GM12878 (cell line): ENCODE measurements at regions not wholly inside any gene's neighbourhood (a gene's known extent, or its start where the extent isn't known, plus 50 kb on each side); places are given as distances from the start of the nearest gene placed in this dataset.

ENCODE experiments used
- ATAC-seq: fragments of 200-7000 bp; cut with Tn5 transposase; 3 replicates; pipeline ENCODE4 v1.9.1; 2020; ENCODE audit warnings: mild to moderate bottlenecking, moderate library complexity
- BruUV-seq: library from RNA; stranded (reverse); fragments of 400-500 nt; replicated peaks from 2 replicates; lab custom pipeline; 2021; lab: Mats Ljungman, UMichigan
- CTCF ChIA-PET: fragments of 300-600 bp; sonication (Branson Sonifier 250); formaldehyde crosslinking; extraction: SDS; loops from one replicate; lab custom pipeline; 2021; ENCODE audit warnings: inconsistent platforms; lab: Yijun Ruan, JAX
- POLR2A ChIA-PET: fragments of 350-600 bp; formaldehyde crosslinking; extraction: SDS; loops from one replicate; lab custom pipeline; 2021; ENCODE audit warnings: inconsistent platforms; lab: Charles Lee
- RAD21 ChIA-PET: fragments of 300-600 bp; sonication (Branson Sonifier 250); formaldehyde crosslinking; loops from one replicate; lab custom pipeline; 2023; ENCODE audit warnings: antibody characterized with exemption; ENCODE audit not compliant: unreplicated experiment; lab: Charles Lee
- SMC1A ChIA-PET: fragments of 300-600 bp; sonication (Branson Sonifier 250); formaldehyde crosslinking; loops from one replicate; lab custom pipeline; 2023; ENCODE audit not compliant: unreplicated experiment, uncharacterized antibody; lab: Charles Lee
- DNase-seq: peaks from one replicate; pipeline ENCODE4 v3.0.0-alpha.2; 2011; ENCODE audit warnings: low read depth, low spot score
- FAIRE-seq: peaks from 3 replicates; lab custom pipeline; 2011; peaks lifted over from hg19 to GRCh38; lab: Jason Lieb, UNC
- H2AFZ ChIP-seq: 2 replicates; pipeline ENCODE4 v1.6.0; 2011; ENCODE audit warnings: low read depth, low read length, control low read depth; ENCODE audit not compliant: control insufficient read depth
- H3K27ac ChIP-seq: 2 replicates; pipeline ENCODE4 v1.5.1; 2011; ENCODE audit warnings: control low read depth; ENCODE audit not compliant: control insufficient read depth, insufficient read depth
- H3K27me3 ChIP-seq, 2 experiments: replicated peaks in 1 of 2; 2 replicates each; pipeline versions ENCODE4 v1.6.0 to v1.6.1; 2011; ENCODE audit warnings: low read length in 1 of 2; ENCODE audit not compliant: control insufficient read depth in 2 of 2, insufficient read depth in 2 of 2
- H3K36me3 ChIP-seq, 2 experiments: 2 replicates each; pipeline ENCODE4 v1.5.1; 2011; ENCODE audit warnings: low read length in 1 of 2; ENCODE audit not compliant: control insufficient read depth in 2 of 2, insufficient read depth in 2 of 2
- H3K4me1 ChIP-seq: 2 replicates; pipeline ENCODE4 v1.6.1; 2011; ENCODE audit warnings: mild to moderate bottlenecking, low read length, moderate library complexity, mixed read lengths; ENCODE audit not compliant: control insufficient read depth, insufficient read depth
- H3K4me2 ChIP-seq: 2 replicates; pipeline ENCODE4 v1.6.0; 2011; ENCODE audit warnings: control low read depth; ENCODE audit not compliant: control insufficient read depth, insufficient read depth
- H3K4me3 ChIP-seq: fragments of 200-600 bp; sonication (generic); 2 replicates; pipeline ENCODE4 v1.5.1; 2016
- H3K79me2 ChIP-seq: 2 replicates; pipeline ENCODE4 v1.6.0; 2011; ENCODE audit warnings: low read length; ENCODE audit not compliant: control insufficient read depth, insufficient read depth
- H3K9ac ChIP-seq: 2 replicates; pipeline ENCODE4 v1.8.0; 2011; ENCODE audit warnings: low read length, control low read depth, mixed read lengths; ENCODE audit not compliant: control insufficient read depth, insufficient read depth
- H3K9me3 ChIP-seq: replicated peaks from 3 replicates; pipeline ENCODE4 v1.5.1; 2011; ENCODE audit warnings: mild to moderate bottlenecking, low read length; ENCODE audit not compliant: control insufficient read depth, insufficient read depth
- H4K20me1 ChIP-seq: 2 replicates; pipeline ENCODE4 v1.6.0; 2011; ENCODE audit not compliant: control insufficient read depth, insufficient read depth
- CBFB ChIP-seq: IDR thresholded peaks from 2 replicates; pipeline ENCODE4 v1.6.1; 2016; ENCODE audit warnings: antibody characterized with exemption, low read depth
- CHD4 ChIP-seq: fragments of 200-600 bp; sonication (generic); IDR thresholded peaks from 2 replicates; pipeline ENCODE4 v1.6.1; 2016; ENCODE audit warnings: mild to moderate bottlenecking
- DPF2 ChIP-seq: fragments of 450-650 bp; IDR thresholded peaks from 2 replicates; pipeline ENCODE4 v1.6.1; 2017; ENCODE audit warnings: mild to moderate bottlenecking
- MYC ChIP-seq: IDR thresholded peaks from 2 replicates; pipeline ENCODE4 v1.6.1; 2011; ENCODE audit warnings: mild to moderate bottlenecking, low read length, moderate library complexity, inconsistent platforms; ENCODE audit not compliant: insufficient read depth, insufficient replicate concordance, insufficient read length, severe bottlenecking
- NFIC ChIP-seq: IDR thresholded peaks from 2 replicates; pipeline ENCODE4 v1.6.1; 2012; ENCODE audit warnings: low read depth, mild to moderate bottlenecking, inconsistent platforms, low read length, moderate library complexity
- SREBF2 ChIP-seq: IDR thresholded peaks from 2 replicates; pipeline ENCODE4 v1.6.1; 2012; ENCODE audit warnings: mild to moderate bottlenecking, low read length
- ZNF217 ChIP-seq: fragments of 450-650 bp; IDR thresholded peaks from 2 replicates; pipeline ENCODE4 v1.6.1; 2017; ENCODE audit warnings: antibody characterized with exemption, mild to moderate bottlenecking
- in situ Hi-C: fragments of 300-500 bp; cut with MboI; formaldehyde crosslinking; loops from 9 replicates; pipeline ENCODE4 v1.14.3; 2018; ENCODE audit warnings: mixed read lengths
- intact Hi-C: fragments of 100-400 bp; cut with micrococcal nuclease; formaldehyde crosslinking; loops from one replicate; pipeline ENCODE4 v1.14.2; 2022; ENCODE audit not compliant: unreplicated experiment
- TF ChIP-seq, protein P1 (sequence below): fragments of 450-650 bp; formaldehyde crosslinking; IDR thresholded peaks from 2 replicates; pipeline ENCODE4 v1.5.0; 2022; ENCODE audit warnings: mild to moderate bottlenecking, missing genetic modification characterization
- TF ChIP-seq, protein P2 (sequence below): fragments of 450-650 bp; IDR thresholded peaks from 2 replicates; pipeline ENCODE4 v1.6.1; 2016; ENCODE audit warnings: mild to moderate bottlenecking

DNA sequence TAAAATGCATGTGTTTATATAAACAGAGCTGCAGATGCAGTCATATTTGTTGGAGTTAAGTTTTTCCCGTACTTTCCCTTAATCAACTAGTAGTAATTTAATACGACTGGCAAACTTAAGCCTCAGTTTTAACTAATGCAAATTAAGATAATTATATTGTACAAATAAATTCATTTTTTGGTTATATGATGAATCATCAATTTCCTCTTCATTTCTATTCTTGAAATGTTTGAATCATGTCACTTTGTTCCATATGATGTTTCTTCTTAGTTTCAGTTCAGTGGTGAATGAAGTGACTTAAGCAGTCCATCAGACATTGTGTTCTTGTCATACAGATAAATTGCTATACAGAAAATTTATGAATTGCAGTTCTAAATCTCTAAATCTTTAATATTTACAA, 1361.2 kb upstream of the EPHA6 start (continued):
- TF ChIP-seq, protein P1, sequence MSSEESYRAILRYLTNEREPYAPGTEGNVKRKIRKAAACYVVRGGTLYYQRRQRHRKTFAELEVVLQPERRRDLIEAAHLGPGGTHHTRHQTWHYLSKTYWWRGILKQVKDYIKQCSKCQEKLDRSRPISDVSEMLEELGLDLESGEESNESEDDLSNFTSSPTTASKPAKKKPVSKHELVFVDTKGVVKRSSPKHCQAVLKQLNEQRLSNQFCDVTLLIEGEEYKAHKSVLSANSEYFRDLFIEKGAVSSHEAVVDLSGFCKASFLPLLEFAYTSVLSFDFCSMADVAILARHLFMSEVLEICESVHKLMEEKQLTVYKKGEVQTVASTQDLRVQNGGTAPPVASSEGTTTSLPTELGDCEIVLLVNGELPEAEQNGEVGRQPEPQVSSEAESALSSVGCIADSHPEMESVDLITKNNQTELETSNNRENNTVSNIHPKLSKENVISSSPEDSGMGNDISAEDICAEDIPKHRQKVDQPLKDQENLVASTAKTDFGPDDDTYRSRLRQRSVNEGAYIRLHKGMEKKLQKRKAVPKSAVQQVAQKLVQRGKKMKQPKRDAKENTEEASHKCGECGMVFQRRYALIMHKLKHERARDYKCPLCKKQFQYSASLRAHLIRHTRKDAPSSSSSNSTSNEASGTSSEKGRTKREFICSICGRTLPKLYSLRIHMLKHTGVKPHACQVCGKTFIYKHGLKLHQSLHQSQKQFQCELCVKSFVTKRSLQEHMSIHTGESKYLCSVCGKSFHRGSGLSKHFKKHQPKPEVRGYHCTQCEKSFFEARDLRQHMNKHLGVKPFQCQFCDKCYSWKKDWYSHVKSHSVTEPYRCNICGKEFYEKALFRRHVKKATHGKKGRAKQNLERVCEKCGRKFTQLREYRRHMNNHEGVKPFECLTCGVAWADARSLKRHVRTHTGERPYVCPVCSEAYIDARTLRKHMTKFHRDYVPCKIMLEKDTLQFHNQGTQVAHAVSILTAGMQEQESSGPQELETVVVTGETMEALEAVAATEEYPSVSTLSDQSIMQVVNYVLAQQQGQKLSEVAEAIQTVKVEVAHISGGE (CRISPR knock-in tag) = no peak

DNA sequence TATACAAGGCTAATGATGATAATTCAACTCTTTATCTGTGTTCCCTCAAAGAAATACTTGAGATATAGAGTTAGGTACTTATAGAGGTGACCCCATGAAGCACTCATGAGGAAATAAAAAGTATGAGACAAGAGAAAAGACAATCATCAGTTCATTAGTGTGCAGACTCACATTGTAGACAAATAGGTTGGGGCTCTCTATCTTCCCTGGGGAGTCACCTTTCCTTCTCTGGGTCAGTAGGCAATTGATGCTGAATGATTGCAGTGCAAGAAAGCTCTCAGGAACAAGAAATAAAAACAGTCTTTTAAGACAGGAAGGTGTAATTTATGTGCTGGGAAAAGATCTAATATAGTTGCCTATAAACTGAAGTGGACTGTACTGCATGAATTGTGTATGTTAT, 1357.6 kb upstream of the EPHA6 start:
- ChIA-PET CTCF (no interaction called here), SMC1A (no interaction called here), RAD21 (no interaction called here), POLR2A (no interaction called here)
- FAIRE-seq (no peak), ATAC-seq (no peak), DNase-seq (no peak)
- no TSS peak for BruUV-seq
- Histone ChIP-seq H3K79me2 (no peaks in the 10 kb centered on the region), H3K9me3 (no peaks in the 10 kb centered on the region), H3K4me1 (no peaks in the 10 kb centered on the region), H2AFZ (no peak overlapping the region), H3K27me3 (no peaks in the 10 kb centered on the region), H3K36me3 (no peaks in the 10 kb centered on the region), H4K20me1 (no peaks in the 10 kb centered on the region), H3K9ac (no peak overlapping the region), H3K4me2 (no peak overlapping the region), H3K4me3 (no peak overlapping the region), H3K27ac (no peak overlapping the region)
- intact Hi-C loops = no loop called here
- TF ChIP-seq DPF2 (no peak), CBFB (no peak), ZNF217 (no peak), CHD4 (no peak), MYC (no peak), NFIC (no peak), SREBF2 (no peak)
- TF ChIP-seq, protein P2, sequence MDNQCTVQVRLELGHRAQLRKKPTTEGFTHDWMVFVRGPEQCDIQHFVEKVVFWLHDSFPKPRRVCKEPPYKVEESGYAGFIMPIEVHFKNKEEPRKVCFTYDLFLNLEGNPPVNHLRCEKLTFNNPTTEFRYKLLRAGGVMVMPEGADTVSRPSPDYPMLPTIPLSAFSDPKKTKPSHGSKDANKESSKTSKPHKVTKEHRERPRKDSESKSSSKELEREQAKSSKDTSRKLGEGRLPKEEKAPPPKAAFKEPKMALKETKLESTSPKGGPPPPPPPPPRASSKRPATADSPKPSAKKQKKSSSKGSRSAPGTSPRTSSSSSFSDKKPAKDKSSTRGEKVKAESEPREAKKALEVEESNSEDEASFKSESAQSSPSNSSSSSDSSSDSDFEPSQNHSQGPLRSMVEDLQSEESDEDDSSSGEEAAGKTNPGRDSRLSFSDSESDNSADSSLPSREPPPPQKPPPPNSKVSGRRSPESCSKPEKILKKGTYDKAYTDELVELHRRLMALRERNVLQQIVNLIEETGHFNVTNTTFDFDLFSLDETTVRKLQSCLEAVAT = no peak
- in situ Hi-C loops = no loop called here
